ENCODE measurements at regions not wholly inside any gene's neighbourhood (a gene's known extent, or its start where the extent isn't known, plus 50 kb on each side); places are given as distances from the start of the nearest gene placed in this dataset.

DNA sequence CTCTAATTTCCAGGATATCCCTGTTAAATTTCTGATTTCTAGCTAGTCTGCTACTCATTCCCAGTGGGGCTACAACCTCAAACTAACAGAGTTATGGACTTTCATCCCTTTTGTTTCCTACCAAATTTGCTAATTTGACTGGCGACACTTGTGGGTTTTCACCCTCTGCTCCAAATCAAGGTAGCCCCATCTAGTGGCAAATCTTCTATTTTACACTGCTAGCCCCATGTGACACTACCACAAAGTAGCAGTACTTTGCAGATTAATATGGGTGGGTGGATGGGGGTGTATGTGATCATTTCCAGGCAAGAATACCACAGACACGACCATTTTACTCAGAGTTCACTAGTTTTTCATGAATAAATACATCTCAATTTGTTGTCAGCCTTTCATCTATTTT is 150.3 kb downstream of the MSL3 start:
- H3K27ac Mint-ChIP-seq, result no peak overlapping the region
- H3K4me3 Mint-ChIP-seq, result no peak overlapping the region
- no peak for DNase-seq (ENCODE audit: low spot score in 2 of 2)
- H3K9me3 Mint-ChIP-seq, result peaks cover 5% of the 10 kb centered on the region
- peaks cover 4% of the 10 kb centered on the region for H3K27me3 Mint-ChIP-seq
- no peaks in the 10 kb centered on the region for H3K4me1 Mint-ChIP-seq
- ATAC-seq (ENCODE audit: low read depth), result no peak
- H3K36me3 Mint-ChIP-seq, result peaks cover 2% of the 10 kb centered on the region

DNA sequence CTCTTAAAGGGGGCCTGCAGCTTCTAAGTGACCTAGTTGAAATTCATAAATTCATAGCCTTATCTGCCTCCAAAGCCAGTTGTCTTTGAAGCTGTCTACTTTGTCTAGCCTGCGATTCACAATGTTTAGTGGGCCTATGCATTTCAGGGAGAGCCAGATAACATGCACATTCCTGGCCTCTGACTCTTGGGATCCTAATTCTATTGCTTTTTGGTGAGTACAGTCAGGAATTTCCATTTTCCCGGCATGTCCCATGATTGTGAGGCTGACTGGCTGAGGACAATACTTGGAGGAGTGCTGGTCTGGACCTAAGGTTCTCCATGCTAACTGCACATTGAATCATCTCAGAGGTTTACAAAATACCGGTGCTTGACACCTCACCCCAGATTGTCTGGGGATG is 155.0 kb downstream of the MSL3 start:
- Mint-ChIP-seq H3K4me1 (no peaks in the 10 kb centered on the region), H3K9me3 (peaks cover under 1% of the 10 kb centered on the region), H3K4me3 (no peak overlapping the region), H3K27me3 (peaks cover 7% of the 10 kb centered on the region), H3K36me3 (no peaks in the 10 kb centered on the region), H3K27ac (no peak overlapping the region)
- ATAC-seq (ENCODE audit: low read depth), result no peak
- DNase-seq (ENCODE audit: low spot score in 2 of 2), result no peak

DNA sequence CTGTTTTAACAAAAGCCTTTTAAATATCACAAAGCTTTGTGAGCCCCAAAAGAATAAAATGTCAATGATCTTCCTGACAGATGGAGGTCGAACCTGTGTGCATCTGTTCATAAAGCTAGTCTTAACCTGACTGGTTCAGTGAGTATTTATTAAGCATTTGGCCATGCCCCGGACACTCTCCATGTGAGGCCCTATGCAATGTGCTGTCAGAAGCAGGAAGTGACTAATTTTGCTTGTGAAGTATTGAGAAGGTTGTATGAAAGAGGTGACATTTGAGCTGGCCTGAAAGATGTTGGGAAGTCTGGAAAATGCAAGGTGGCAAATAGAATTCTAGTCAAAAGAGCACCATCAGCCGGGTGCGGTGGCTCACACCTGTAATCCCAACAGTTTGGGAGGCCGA is 171.4 kb downstream of the MSL3 start:
- H3K4me1 Mint-ChIP-seq, result no peaks in the 10 kb centered on the region
- no peaks in the 10 kb centered on the region for H3K36me3 Mint-ChIP-seq
- no peaks in the 10 kb centered on the region for H3K27me3 Mint-ChIP-seq
- H3K4me3 Mint-ChIP-seq, result no peak overlapping the region
- no peaks in the 10 kb centered on the region for H3K9me3 Mint-ChIP-seq
- H3K27ac Mint-ChIP-seq, result no peak overlapping the region
- ATAC-seq (ENCODE audit: low read depth) (no peak), DNase-seq (ENCODE audit: low spot score in 2 of 2) (no peak)

DNA sequence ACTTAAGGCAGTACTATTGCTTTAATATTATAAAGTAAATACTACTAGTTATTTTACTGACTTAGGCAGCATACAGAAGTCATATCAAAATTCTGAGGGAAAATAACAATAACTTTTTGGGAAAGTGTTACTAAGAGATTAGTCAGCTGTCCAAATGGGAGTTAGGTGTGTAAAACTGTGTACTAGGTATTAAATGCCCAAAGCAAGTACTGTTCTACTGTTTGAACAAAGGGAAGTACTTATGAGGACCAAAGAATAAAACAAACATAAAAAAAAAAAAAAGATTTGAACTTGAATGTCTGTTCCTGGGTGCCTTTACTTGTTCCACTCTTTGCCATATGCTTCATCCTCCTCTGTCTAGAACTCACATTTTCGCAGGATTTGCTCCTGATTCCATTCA is 174.4 kb downstream of the MSL3 start:
- H3K4me3 Mint-ChIP-seq, result no peak overlapping the region
- ATAC-seq (ENCODE audit: low read depth) (no peak), DNase-seq (ENCODE audit: low spot score in 2 of 2) (no peak)
- no peaks in the 10 kb centered on the region for H3K27me3 Mint-ChIP-seq
- H3K36me3 Mint-ChIP-seq, result no peaks in the 10 kb centered on the region
- no peak overlapping the region for H3K27ac Mint-ChIP-seq
- H3K4me1 Mint-ChIP-seq, result no peaks in the 10 kb centered on the region
- H3K9me3 Mint-ChIP-seq, result no peaks in the 10 kb centered on the region

DNA sequence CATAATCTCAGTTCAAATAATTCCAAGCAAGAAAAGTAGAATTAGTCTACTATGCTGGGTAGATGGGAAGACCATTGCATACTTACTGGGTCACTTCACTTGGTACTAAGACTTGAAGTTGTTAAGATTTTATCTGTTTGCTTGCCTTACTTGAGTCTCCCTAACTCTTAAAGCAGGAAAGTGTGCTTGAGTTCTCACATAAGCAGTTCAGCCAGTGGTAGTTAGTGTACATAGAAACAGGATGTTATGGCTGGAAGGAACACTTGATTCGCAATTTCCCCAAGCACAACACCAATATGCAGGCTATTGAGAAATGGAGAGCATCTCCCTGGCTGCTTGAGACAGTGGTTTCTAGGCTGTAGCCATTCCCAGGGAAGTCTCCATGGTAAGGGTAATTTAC is 176.1 kb downstream of the MSL3 start:
- Mint-ChIP-seq H3K27me3 (no peaks in the 10 kb centered on the region), H3K9me3 (no peaks in the 10 kb centered on the region), H3K27ac (no peak overlapping the region), H3K36me3 (no peaks in the 10 kb centered on the region), H3K4me3 (no peak overlapping the region), H3K4me1 (no peaks in the 10 kb centered on the region)
- DNase-seq (ENCODE audit: low spot score in 2 of 2) (no peak), ATAC-seq (ENCODE audit: low read depth) (no peak)

DNA sequence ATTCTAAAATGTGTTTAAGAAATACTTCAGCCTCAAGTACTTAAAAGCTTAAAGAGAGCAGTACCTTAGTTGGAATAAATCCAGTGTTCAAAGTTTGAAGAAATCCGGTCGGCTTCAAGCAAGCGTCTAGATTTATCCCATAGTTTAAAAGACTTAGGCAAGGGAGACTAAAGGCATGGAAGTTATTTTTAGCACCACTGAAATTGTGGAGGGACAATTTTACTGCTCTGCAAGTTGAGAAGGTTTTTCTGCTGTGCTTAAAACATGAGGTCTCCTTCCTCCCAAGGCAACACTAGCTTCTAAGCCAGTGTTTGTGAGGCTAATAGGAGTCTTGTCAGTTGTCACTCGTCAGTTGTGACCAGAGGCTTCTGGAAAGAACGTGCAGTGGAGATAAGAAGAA is 183.5 kb downstream of the MSL3 start:
- H3K4me1 Mint-ChIP-seq, result no peaks in the 10 kb centered on the region
- H3K36me3 Mint-ChIP-seq, result no peaks in the 10 kb centered on the region
- H3K27me3 Mint-ChIP-seq, result no peaks in the 10 kb centered on the region
- no peak for ATAC-seq (ENCODE audit: low read depth)
- peaks cover 1% of the 10 kb centered on the region for H3K9me3 Mint-ChIP-seq
- no peak for DNase-seq (ENCODE audit: low spot score in 2 of 2)
- no peak overlapping the region for H3K27ac Mint-ChIP-seq
- no peak overlapping the region for H3K4me3 Mint-ChIP-seq

DNA sequence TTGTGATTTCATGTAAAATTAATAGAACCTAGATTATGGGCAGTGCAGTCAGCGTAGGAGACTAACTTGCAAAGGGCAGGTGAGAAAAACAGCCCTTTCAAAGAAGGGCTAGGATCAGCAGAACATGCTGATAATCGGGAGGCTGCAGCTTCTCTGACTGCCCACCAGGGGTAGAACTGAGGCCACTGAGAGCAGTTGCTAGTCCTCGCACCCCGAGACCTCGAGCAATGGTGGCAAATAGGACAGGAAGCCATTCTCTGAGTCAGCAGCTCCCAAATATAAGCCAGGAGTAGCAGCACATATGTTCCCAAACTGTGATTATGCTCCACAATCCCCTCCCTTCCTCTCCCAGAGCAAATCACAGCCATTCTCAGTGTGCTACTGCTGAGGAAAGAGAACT is 186.5 kb downstream of the MSL3 start:
- DNase-seq (ENCODE audit: low spot score in 2 of 2) (no peak), ATAC-seq (ENCODE audit: low read depth) (no peak)
- Mint-ChIP-seq H3K36me3 (no peaks in the 10 kb centered on the region), H3K27ac (no peak overlapping the region), H3K4me3 (no peak overlapping the region), H3K4me1 (no peaks in the 10 kb centered on the region), H3K27me3 (no peaks in the 10 kb centered on the region), H3K9me3 (peaks cover 1% of the 10 kb centered on the region)

DNA sequence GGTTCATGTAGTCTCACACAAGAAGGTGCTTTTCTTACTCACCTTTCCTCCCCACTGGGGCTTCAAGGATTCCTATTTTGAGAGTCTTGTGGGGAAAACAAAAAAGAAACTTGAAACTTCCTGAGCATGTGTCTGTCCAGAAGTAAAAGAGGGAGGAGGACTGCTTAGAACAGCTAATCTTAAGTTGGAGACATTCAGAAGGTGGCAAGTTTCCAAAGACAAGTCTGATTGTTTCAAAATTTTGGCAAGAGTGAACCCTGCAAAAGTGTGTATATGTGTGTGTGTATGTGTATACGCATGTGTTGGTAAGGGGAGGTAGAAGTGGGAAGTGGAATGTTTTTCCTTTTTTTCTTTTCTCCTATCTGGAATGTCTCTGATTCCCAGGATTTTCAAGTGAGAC is 189.0 kb upstream of the FRMPD4 start:
- H3K36me3 Mint-ChIP-seq, result no peaks in the 10 kb centered on the region
- ATAC-seq (ENCODE audit: low read depth), result no peak
- H3K4me3 Mint-ChIP-seq, result no peak overlapping the region
- H3K27me3 Mint-ChIP-seq, result no peaks in the 10 kb centered on the region
- DNase-seq (ENCODE audit: low spot score in 2 of 2), result no peak
- peaks cover 1% of the 10 kb centered on the region for H3K9me3 Mint-ChIP-seq
- no peaks in the 10 kb centered on the region for H3K4me1 Mint-ChIP-seq
- no peak overlapping the region for H3K27ac Mint-ChIP-seq

DNA sequence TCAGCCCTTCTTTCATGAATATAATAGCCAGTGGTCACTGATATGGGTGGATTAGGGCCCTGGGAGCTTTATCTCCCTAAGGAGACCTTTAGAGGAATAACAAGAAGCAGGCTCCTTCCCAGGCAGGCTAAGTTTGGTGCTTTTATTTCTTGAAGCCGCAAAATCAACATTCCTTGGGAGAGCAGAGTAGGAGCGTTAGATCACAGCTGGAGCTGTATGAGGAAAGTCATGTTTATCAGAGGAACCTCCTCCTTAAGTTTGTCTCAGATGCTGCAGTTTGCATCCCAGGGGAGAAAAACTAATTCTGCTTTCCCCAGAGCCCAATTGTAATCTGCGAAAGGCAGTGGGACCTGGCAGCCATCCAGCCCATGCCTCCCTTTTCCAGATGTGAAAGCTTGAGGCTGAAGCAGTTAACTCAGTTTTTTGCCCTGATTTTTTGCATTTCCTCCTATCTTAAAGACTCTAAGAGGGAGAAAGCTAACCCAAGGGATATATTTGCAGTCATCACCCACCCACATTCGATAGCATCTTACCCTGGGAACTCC is 186.0 kb upstream of the FRMPD4 start:
- Mint-ChIP-seq H3K4me3 (no peak overlapping the region), H3K9me3 (no peaks in the 10 kb centered on the region), H3K36me3 (no peaks in the 10 kb centered on the region), H3K4me1 (no peaks in the 10 kb centered on the region), H3K27me3 (no peaks in the 10 kb centered on the region), H3K27ac (no peak overlapping the region)
- DNase-seq (ENCODE audit: low spot score in 2 of 2), result no peak
- ATAC-seq (ENCODE audit: low read depth), result no peak

DNA sequence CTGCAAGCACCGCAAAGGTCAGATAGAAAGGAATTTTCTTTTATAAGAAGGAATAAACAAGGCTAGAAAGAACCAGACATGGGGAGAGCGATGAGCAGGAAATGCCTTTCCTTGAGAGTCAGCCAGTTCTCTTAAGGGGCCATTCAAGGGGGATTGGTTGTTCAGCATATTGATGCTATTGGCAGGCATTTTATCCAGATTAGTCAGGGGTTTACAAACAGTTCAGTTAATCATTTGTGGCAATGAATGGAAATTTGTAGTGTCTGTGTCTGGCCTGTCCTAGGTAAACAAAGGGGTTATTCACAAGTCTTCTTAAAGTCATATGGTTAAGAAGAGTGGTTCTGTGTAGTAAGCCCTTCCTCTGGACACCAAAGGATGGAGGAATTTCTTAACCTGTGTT is 184.7 kb upstream of the FRMPD4 start:
- ATAC-seq (ENCODE audit: low read depth) (no peak), DNase-seq (ENCODE audit: low spot score in 2 of 2) (no peak)
- Mint-ChIP-seq H3K4me1 (no peaks in the 10 kb centered on the region), H3K27ac (no peak overlapping the region), H3K27me3 (no peaks in the 10 kb centered on the region), H3K4me3 (no peak overlapping the region), H3K9me3 (no peaks in the 10 kb centered on the region), H3K36me3 (no peaks in the 10 kb centered on the region)

DNA sequence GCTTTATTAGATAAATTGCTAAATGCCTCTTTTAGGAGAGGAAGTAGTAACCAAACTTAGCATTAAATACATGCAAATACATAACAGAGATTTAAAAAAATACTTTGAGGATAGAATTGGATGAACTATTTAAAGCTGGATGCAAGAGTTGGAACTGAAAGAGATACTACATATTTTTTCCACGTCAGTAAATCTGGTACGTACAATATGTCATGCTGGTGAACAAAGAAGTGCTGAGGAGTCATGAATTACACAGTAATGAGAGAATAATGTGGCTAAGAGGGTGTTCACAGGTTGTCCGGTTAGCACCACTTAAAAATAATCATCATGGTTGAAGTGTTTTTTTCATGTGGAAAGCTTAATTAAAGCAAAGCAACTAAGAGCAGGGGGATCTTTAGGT is 184.1 kb upstream of the FRMPD4 start:
- H3K9me3 Mint-ChIP-seq, result peaks cover 3% of the 10 kb centered on the region
- no peaks in the 10 kb centered on the region for H3K4me1 Mint-ChIP-seq
- ATAC-seq (ENCODE audit: low read depth) (no peak), DNase-seq (ENCODE audit: low spot score in 2 of 2) (no peak)
- H3K27ac Mint-ChIP-seq, result no peak overlapping the region
- H3K4me3 Mint-ChIP-seq, result no peak overlapping the region
- no peaks in the 10 kb centered on the region for H3K27me3 Mint-ChIP-seq
- no peaks in the 10 kb centered on the region for H3K36me3 Mint-ChIP-seq

DNA sequence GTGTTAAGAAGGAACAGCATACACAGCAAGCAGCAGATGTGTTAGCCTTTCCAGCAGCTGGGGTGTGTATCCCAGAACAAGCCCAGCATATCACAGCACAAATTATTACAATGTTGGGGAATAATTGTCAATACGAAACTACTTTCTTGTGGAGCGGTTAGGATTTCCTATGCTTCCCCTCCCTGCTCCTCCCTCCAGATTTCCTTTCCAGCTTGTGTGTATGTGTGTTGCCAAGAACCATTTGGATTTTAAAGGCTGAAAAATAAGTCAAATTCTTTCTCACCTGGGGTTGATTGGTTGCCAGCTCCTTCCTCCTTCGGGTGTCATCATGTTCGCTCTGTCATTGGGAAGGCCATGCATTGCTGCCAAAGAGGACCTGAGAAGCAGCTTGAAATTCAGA is 178.2 kb upstream of the FRMPD4 start:
- Mint-ChIP-seq H3K4me3 (no peak overlapping the region), H3K9me3 (peaks cover 4% of the 10 kb centered on the region), H3K27ac (no peak overlapping the region), H3K27me3 (no peaks in the 10 kb centered on the region), H3K36me3 (no peaks in the 10 kb centered on the region), H3K4me1 (no peaks in the 10 kb centered on the region)
- ATAC-seq (ENCODE audit: low read depth) (no peak), DNase-seq (ENCODE audit: low spot score in 2 of 2) (no peak)

DNA sequence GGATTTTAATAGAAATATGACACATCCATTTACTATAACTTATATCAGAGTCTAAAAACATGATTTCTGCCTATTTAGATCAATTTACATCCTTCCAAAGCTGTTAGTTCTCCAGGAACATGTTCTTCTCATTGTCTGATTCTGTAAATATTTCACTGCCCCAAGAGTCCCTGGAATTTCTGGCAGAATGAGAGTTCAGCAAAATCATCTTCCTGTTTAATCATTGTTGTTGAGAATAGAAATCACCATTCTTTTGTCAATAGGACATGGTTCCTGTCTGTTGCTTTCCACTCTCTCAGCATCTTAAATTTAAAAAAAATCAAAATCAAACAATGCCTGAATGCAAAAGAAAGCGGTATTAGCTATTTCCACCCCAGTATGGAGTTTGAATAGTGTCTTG is 172.8 kb upstream of the FRMPD4 start:
- ATAC-seq (ENCODE audit: low read depth), result no peak
- no peak for DNase-seq (ENCODE audit: low spot score in 2 of 2)
- no peaks in the 10 kb centered on the region for H3K4me1 Mint-ChIP-seq
- H3K9me3 Mint-ChIP-seq, result no peaks in the 10 kb centered on the region
- peaks cover 3% of the 10 kb centered on the region for H3K27me3 Mint-ChIP-seq
- H3K27ac Mint-ChIP-seq, result no peak overlapping the region
- H3K4me3 Mint-ChIP-seq, result no peak overlapping the region
- no peaks in the 10 kb centered on the region for H3K36me3 Mint-ChIP-seq

DNA sequence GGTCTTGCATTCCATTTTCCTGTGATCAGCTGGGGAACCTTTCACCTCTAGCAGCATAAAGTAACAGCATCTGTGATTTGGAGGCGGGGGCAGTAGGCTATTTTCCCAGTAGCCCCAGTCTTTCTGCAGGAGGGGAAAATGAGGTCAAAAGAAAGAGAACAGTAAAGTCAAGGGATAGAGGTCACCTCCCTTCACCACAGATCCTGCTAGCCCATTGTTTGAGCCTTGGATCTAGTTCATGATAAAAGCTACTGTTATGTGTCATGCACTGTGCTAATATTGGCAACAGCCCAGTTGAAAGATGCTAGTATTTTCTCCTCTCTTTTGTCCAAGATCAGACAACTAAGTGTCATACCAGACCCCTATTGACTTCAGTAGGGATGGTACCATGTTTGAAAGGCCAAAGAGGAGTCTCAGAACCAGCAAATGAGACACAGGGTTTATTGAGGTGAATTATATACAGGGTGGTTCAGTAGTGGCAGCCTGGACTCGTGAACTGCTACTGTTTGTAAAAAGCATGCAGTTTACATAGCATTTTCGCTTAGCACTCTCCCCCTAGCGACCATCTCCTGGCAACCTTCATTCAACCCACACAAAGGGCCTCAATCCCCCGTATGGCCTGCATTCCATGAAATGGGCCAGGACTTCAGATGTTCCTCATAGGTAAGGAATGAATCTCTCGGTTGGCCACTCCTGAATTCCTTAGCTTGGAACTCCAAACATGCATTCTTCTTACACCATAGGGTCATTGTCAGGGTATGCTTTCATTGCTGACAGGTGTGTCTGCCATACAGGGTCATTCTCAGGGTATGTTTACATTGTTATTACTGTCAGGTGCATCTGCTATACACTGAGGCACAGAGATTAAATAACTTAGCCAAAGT is 170.0 kb upstream of the FRMPD4 start:
- Mint-ChIP-seq H3K36me3 (no peaks in the 10 kb centered on the region), H3K4me1 (no peaks in the 10 kb centered on the region), H3K4me3 (no peak overlapping the region), H3K27me3 (peaks cover 5% of the 10 kb centered on the region), H3K9me3 (no peaks in the 10 kb centered on the region), H3K27ac (no peak overlapping the region)
- ATAC-seq (ENCODE audit: low read depth), result no peak
- no peak for DNase-seq (ENCODE audit: low spot score in 2 of 2)

DNA sequence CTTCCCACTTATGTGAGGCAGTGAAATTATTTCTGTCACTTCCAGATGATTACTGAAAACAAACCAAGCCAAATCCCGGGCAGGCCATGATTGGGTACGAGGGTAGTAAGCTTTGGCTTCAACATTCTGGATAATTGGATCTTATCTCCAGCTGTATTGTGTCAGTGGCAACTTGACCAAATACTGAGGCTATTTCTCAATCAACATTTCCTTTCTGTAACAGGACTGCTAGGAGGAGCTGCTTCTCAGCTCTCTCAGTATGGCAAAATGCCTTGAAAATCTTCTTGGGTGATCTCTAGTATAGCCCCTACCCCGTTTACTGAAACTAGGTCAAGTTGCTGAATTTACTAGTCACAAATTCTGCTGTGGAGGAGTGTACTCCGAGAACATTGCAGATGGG is 169.3 kb upstream of the FRMPD4 start:
- no peak for ATAC-seq (ENCODE audit: low read depth)
- Mint-ChIP-seq H3K36me3 (no peaks in the 10 kb centered on the region), H3K4me3 (no peak overlapping the region), H3K27ac (no peak overlapping the region), H3K9me3 (no peaks in the 10 kb centered on the region), H3K27me3 (peaks cover 5% of the 10 kb centered on the region), H3K4me1 (no peaks in the 10 kb centered on the region)
- no peak for DNase-seq (ENCODE audit: low spot score in 2 of 2)
